ENCODE measurements at regions not wholly inside any gene's neighbourhood (a gene's known extent, or its start where the extent isn't known, plus 50 kb on each side); places are given as distances from the start of the nearest gene placed in this dataset.

GRCh38 chr11:32161293-32161692 is 70.4 kb downstream of the RCN1 start:
- DNase-seq (ENCODE audit: low read depth), result no peak
- no peak overlapping the region for H3K4me3 ChIP-seq (ENCODE audit: low read length)
- TF ChIP-seq, protein P1, sequence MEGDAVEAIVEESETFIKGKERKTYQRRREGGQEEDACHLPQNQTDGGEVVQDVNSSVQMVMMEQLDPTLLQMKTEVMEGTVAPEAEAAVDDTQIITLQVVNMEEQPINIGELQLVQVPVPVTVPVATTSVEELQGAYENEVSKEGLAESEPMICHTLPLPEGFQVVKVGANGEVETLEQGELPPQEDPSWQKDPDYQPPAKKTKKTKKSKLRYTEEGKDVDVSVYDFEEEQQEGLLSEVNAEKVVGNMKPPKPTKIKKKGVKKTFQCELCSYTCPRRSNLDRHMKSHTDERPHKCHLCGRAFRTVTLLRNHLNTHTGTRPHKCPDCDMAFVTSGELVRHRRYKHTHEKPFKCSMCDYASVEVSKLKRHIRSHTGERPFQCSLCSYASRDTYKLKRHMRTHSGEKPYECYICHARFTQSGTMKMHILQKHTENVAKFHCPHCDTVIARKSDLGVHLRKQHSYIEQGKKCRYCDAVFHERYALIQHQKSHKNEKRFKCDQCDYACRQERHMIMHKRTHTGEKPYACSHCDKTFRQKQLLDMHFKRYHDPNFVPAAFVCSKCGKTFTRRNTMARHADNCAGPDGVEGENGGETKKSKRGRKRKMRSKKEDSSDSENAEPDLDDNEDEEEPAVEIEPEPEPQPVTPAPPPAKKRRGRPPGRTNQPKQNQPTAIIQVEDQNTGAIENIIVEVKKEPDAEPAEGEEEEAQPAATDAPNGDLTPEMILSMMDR (IDR thresholded peaks at IDR 0.05; ENCODE audit: insufficient read depth, low read depth, low read length, missing control alignments), result no peak

DNA sequence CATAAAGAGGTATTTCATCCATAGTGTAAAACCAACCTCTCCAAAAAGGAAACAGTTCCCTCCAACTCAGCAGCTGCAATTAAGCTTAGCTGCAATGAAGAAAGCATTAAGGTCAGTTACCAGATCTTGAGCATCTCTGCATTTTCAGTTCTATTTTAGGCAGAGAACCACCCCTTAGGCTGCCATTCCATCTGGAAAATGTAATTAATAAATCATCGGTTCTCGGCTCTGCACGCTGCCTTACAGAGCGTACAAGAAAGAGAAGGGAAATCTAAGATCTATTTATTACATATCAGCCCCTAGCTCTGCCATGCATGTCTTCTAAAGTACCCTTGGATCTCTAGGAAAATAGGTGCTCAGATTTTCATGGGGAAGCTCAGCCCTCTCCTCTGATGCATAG is 71.5 kb downstream of the RCN1 start:
- DNase-seq (ENCODE audit: low read depth), result no peak
- TF ChIP-seq, protein P1 (IDR thresholded peaks at IDR 0.05; ENCODE audit: insufficient read depth, low read depth, low read length, missing control alignments), result no peak
- H3K4me3 ChIP-seq (ENCODE audit: low read length), result no peak overlapping the region

DNA sequence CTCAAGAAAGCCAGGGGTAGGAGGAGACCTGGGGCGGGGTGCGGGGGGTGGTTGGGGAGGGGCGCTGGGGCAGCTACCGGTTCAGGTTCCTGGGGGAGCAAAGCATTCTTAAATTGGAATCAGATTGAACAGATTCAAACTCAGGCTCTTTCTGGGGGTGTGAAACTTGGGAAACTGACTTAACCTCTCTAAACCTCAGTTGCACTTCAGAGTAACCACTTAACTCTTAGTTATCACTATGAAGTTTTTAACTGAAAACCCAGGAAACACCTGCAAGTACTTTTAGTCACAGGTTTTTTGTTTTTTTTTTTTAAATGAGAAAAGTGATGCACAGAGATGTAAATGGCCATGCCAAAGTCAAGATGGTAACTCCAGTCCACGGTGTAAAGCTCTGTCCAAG is 72.0 kb downstream of the RCN1 start:
- no peak overlapping the region for H3K4me3 ChIP-seq (ENCODE audit: low read length)
- DNase-seq (ENCODE audit: low read depth), result no peak
- TF ChIP-seq, protein P1 (IDR thresholded peaks at IDR 0.05; ENCODE audit: insufficient read depth, low read depth, low read length, missing control alignments), result no peak

DNA sequence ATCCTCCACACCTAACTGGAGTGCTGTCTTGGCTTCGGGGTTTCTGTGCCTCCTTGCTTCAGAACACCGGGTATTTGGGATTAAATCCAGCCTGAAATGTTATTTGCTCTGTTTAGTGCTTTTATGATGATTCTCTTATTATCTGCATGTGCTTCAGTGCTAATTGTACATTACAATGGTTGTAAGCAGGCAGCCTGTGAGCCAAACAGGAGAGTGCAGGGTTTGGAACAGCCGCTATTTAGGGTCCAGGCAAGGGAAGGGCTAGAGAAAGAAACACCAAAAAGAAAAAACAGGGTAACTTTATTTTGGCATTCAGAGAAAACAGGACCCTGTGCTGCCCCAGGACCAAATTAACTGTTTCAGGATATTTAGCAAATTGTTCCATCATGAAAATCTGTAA is 72.7 kb downstream of the RCN1 start:
- H3K4me3 ChIP-seq (ENCODE audit: low read length), result no peak overlapping the region
- no peak for DNase-seq (ENCODE audit: low read depth)
- TF ChIP-seq, protein P1 (IDR thresholded peaks at IDR 0.05; ENCODE audit: insufficient read depth, low read depth, low read length, missing control alignments), result no peak

DNA sequence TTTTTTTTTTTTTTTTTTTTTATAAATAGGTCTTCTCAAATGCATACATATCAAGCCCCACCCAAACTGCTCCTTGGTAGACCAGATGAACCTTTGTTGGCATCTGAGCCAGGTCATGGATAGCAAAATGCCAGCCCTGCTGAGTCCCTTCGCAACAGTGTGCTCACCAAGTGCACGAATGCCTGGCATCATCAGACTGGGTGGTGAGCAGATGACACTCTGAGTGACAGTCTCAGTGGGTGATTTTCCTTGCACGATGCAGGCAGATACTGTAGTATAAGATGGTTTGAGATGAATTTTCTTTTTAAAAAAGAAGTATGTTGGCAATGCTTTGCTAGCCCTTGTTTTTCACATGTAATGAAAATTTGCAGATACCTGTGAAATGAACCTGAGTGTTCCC is 74.0 kb downstream of the RCN1 start:
- TF ChIP-seq, protein P1 (IDR thresholded peaks at IDR 0.05; ENCODE audit: insufficient read depth, low read depth, low read length, missing control alignments), result no peak
- no peak for DNase-seq (ENCODE audit: low read depth)
- H3K4me3 ChIP-seq (ENCODE audit: low read length), result no peak overlapping the region

DNA sequence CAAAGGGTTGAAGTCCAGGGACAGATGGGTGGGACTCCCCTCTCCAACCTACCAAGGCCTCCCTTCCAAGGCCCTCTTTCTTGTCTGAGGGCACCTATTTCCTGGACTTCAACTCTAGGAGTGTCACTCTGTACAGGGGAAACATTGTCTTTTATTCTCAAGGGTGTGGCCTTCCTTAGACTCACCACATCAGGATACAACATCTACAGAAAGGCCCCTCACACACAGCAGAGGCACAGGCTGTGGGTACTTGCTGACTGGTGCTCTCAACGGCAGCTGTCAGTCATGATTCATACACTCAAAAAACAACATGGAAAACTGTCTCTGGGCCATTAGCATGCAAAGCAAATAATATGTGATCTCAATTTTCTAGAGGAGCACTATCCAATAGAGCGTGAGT is 78.0 kb downstream of the RCN1 start:
- TF ChIP-seq, protein P1 (IDR thresholded peaks at IDR 0.05; ENCODE audit: insufficient read depth, low read depth, low read length, missing control alignments), result no peak
- no peak for DNase-seq (ENCODE audit: low read depth)
- no peak overlapping the region for H3K4me3 ChIP-seq (ENCODE audit: low read length)

DNA sequence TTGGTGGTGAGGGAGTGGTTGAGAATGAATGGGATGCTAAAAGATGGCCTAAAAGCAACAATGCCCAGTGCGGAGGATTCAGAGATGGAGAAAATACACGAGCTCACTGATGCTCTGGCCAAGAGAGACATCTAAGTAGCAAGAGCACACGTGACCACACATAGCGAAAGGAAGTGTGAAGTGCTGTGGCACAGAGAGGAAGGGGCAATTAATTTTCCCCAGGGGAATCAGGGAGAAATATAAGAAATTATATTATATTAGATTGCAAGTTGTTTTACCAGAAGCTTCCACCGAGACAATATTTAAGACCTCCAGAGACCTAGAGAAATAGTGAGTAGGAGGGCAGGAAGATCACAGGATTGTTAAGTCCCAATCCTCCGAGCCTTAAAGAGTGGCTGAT is 80.6 kb downstream of the RCN1 start:
- TF ChIP-seq, protein P1 (IDR thresholded peaks at IDR 0.05; ENCODE audit: insufficient read depth, low read depth, low read length, missing control alignments), result no peak
- no peak overlapping the region for H3K4me3 ChIP-seq (ENCODE audit: low read length)

More for the DNA sequence above, 80.6 kb downstream of the RCN1 start:
- no peak for DNase-seq (ENCODE audit: low read depth)

Data from epithelial cell of esophagus (primary cell).